DMS53 (cell line): ENCODE measurements at regions not wholly inside any gene's neighbourhood (a gene's known extent, or its start where the extent isn't known, plus 50 kb on each side); places are given as distances from the start of the nearest gene placed in this dataset.
"Not testable (repeated sequence)": the region's sequence is repeated elsewhere in the genome, so short reads cannot be mapped to it uniquely, and the experiment has no call there.

Experiments used
- DNase-seq: peaks from one replicate; lab custom pipeline; 2025; lab: John Stamatoyannopoulos, UW

DNA sequence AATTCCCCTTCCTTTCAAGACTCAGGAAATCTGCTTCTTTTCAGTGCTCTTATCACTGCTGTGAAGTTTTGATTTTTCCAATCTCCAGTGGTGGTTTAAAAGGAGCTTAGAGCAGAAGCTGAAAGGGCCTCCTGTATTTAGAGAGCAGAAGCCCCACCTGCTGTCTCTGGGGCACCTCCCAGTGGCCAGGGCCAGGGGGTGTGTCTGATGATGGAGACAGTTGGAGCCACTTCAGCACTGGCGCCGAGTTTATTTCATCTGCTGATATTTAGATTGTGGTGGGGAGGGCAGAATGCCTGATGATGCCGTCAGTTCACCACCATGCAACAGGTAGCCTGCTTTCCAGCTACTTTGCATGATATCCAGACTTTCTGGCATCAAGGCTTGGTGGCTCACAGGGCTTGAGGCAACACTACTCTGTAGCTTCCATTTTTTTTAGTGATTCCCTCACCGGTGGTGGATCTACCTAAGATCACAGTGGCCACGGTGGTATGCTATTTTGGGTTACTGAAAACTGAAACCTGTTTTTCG, 371.9 kb downstream of the KCNRG start:
- DNase-seq = peak; percentile 47

DNA sequence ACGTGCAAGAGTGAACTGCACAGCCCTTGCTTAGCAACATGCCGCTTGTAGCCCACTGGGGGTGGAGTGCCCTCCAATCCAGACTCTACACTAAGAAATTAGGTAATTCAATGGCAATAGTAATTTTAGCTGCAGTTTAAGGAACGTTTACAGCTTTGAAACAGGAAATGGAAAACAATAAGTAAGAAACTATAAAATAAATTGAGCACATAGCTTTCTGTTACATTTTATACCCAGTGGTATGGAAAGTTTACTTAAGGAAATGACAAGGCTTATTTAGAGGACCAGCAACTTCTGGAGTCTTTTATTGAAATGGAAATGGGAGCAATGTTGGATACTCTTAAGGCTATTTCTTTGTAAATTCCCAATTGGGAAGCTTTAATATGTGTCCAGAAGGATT, 373.2 kb downstream of the KCNRG start:
- DNase-seq = no peak

GRCh38 chr13:50389726-50390125, 374.5 kb downstream of the KCNRG start:
- peak; percentile 14 for DNase-seq

GRCh38 chr13:50390503-50391248, 375.4 kb downstream of the KCNRG start:
- no peak for DNase-seq

DNA sequence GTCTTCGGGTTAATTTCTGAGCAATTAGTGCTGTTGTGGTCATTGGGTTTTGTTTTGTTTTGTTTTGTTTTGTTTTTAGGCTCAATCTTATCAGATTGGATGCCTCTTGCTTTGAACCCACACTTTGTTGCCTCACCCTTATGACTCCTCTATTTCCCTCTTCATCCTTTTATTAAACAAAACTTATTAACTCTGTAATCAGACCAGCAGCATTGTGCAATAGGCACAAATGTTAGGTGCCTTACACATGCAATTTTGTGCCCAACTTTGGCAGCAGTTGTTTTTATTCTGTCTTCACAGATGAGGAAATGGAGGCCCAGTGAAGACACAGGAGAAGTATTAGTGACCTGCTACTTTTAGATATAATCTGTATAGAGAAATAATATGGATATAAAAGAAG, 377.7 kb downstream of the KCNRG start:
- DNase-seq = no peak

- no peak for DNase-seq
Observed at GRCh38 chr13:50393628-50394027, 378.4 kb downstream of the KCNRG start.

DNA sequence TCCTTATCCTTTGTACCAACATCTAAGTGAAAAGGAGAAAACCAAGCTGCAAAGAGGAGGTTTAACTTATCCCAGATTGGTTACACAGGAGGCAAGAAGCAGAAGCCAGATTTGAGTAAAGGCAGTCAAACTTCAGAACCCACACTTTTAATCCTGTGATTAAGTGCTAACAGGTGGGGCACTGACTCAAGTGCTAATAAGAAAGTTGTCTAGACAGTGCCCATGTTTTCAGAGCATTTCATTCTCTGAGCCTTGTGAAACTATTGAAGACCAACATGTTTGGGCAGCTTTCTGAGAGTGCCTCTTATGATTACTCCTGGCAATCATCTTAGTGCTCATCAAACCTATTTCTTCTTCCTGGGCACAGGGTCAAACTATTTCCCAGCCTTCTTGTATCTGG, 380.8 kb downstream of the KCNRG start:
- no peak for DNase-seq

DNA sequence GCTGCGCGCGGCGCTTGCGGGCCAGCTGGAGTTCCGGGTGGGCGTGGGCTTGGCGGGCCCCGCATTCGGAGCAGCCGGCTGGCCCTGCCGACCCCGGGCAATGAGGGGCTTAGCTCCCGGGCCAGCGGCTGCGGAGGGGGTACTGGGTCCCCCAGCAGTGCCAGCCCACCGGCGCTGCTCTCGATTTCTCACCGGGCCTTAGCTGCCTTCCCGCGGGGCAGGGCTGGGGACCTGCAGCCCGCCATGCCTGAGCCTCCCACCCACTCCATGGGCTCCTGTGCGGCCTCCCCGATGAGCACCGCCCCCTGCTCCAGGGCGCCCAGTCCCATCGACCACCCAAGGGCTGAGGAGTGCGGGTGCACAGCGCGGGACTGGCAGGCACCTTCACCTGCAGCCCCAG, 381.4 kb downstream of the KCNRG start:
- DNase-seq = not testable (repeated sequence)

DNA sequence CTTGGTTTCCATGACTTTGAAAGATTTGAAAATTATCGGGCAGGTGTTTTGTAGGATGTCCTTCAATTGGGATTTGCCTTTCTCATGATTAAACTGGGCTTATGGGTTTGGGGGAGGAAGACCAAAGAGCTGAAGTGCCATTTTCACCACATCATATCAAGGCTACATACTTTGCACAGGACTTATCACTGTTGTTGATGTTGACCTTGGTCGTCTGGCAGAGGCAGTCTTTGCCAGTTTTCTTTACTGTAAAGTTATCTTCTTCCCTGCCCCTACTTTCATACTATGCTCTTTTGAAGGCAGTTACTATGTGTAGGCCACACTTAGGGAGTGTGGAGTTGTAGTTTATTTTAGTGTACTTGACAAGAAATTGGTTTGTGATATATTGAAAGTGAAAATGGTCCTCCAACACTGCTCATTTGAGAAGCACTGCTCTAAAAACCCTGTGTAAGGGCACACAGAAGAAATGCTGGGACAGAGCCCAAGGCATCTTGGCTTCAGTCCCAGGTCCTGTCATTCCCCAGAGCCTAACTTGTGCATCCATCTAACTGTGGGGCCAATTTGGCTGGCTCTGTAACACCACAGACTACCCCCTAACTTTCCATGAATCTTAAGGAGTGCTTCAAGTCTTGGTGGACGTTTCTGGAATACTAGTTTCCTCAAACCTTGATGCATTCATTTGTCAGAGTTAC, 384.9 kb downstream of the KCNRG start:
- DNase-seq = no peak

GRCh38 chr13:50401049-50401505, 385.8 kb downstream of the KCNRG start:
- no peak for DNase-seq

DNA sequence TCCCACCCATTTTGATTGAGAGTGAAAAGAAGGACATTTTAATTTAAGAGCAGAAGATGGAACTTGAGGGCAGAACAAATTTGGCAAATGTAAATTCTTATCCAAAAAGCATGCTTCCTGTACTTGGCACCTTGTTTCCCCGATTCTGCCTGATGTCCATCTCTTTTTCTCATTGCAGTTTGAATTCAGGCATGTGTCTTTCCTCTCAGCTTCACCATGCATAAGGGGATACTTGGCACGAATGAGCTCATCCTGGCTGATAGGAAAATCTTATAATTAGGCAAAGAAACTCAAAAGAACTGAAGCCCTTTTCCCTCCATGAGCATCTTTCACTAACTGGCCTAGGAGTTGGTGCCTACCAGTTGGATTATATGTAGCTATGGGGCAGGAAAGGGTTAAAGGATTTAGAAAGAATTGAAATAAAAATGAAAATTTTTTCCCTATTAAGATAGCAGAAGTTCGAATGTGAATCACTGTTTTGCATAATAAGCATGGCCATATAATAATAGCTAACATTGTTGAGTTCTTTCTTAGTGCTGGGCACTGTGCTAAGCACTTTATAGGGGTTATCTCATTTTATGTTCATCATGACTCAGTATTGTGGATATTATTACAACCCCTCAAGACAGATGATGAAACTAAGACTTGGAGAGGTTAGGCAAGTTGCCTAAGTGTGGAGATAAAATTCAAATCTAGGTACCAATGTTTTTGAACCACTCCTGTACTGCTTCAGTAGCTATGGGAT, 386.6 kb downstream of the KCNRG start:
- DNase-seq = no peak

- peak; percentile 90 for DNase-seq
Observed at GRCh38 chr13:50403311-50403710, 388.1 kb downstream of the KCNRG start.

- no peak for DNase-seq
Observed at GRCh38 chr13:50404116-50404515, 388.9 kb downstream of the KCNRG start.

- no peak for DNase-seq
Observed at GRCh38 chr13:50404769-50405168, 389.5 kb downstream of the KCNRG start.

GRCh38 chr13:50406831-50407230, 391.6 kb downstream of the KCNRG start:
- no peak for DNase-seq

DNA sequence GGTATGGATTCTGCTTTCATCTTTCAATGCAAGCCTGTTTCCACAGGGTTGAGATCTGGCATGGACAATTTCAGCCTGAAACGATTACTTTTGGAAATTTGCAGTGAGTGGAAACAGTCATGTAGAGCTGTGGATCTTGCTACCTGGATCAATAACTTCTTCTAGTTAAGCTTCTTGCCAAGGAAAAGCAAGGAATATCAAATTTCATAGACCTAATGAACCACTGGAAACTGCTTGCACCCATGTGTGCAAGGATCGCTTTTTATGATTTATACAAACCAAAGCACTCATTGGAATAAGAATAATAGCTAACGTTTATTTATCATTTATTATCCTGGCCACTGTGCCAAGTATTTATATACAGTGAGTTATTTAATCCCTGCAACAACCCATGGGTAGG, 392.8 kb downstream of the KCNRG start:
- DNase-seq = no peak

- no peak for DNase-seq
Observed at GRCh38 chr13:50409220-50409619, 394.0 kb downstream of the KCNRG start.

- DNase-seq = no peak
Observed at GRCh38 chr13:50410921-50411746, 395.9 kb downstream of the KCNRG start.

DNA sequence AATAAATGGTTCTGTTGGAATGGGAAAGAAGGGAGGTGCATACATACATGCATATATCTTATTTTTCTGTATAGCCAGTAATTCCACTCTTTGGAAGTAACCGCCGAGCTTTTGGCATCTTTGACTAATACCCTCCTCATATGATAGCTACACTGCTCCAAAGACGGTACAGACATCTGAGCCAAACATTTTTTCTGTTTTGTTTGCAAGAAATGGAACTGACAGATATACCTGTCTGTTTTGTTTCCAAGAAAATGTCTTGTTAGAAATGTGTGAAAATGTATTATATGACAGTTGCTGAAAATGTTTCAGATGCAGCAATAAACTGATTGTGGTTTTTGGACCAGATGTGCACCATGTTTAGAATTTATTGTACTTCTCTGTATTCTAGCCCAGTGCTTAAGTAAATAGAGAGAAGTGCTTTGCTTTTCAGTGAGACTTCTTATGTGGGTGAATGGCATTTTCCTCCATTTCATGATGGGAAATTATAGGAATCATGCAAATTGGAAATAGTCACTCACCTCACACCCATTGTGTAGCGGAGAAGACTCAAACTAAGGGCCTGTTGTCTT, 396.9 kb downstream of the KCNRG start:
- DNase-seq = no peak

DNA sequence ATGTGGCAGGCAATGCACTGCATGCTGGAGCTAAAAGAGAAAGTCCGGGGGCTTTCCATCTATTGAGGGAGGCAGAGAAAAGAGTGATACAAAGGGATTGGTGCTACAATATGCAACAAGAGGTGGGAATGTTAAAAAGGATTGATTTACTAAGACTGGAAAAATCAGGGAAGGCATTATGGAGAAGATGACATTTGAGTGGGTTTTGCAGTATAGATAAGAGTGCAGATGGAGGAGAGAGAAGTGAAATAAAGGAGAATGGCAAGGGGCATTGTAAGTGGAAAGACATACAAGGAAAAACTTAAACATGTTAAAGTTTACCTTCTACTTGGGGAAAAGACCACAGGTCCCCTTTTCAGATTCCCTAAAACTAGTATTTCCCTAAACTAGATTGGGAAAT, 399.4 kb downstream of the KCNRG start:
- no peak for DNase-seq

GRCh38 chr13:50415428-50415827, 400.2 kb downstream of the KCNRG start:
- DNase-seq = no peak
